Retinal pigment epithelial cell (primary cell): ENCODE measurements at regions not wholly inside any gene's neighbourhood (a gene's known extent, or its start where the extent isn't known, plus 50 kb on each side); places are given as distances from the start of the nearest gene placed in this dataset.

Experiments used
- DNase-seq: peaks from one replicate; pipeline ENCODE4 v3.0.0-alpha.2; 2010; ENCODE audit warnings: low read depth
- H3K4me3 ChIP-seq: 2 replicates; pipeline ENCODE4 v1.5.1; 2011; ENCODE audit warnings: mild to moderate bottlenecking, low read length, control low read depth, moderate library complexity
- TF ChIP-seq, protein P1 (sequence below): conservative IDR thresholded peaks from 2 replicates; pipeline ENCODE4 v1.5.1; 2011; ENCODE audit warnings: low read depth, low read length, control low read depth, inconsistent platforms

DNA sequence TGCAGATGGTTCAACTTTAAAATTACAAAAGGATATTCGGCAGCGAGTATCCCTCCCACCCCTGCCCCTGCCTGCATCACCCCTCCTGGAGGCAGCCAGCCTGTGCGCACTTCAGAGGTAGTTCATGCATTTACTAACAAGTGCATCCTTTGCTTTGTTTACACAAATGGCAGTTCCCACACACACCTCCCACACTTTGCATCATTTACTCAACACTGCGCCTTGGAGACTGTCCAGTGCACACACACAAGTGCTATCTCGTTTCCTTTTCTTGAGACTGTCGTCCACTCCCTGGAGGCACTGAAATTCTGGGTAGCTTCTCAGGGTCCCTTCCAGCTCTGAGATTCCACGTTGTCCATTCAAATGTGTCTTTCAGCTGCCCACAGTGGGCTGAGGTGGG, 53.1 kb upstream of the VSX1 start:
- TF ChIP-seq, protein P1, sequence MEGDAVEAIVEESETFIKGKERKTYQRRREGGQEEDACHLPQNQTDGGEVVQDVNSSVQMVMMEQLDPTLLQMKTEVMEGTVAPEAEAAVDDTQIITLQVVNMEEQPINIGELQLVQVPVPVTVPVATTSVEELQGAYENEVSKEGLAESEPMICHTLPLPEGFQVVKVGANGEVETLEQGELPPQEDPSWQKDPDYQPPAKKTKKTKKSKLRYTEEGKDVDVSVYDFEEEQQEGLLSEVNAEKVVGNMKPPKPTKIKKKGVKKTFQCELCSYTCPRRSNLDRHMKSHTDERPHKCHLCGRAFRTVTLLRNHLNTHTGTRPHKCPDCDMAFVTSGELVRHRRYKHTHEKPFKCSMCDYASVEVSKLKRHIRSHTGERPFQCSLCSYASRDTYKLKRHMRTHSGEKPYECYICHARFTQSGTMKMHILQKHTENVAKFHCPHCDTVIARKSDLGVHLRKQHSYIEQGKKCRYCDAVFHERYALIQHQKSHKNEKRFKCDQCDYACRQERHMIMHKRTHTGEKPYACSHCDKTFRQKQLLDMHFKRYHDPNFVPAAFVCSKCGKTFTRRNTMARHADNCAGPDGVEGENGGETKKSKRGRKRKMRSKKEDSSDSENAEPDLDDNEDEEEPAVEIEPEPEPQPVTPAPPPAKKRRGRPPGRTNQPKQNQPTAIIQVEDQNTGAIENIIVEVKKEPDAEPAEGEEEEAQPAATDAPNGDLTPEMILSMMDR = no peak
- DNase-seq = no peak
- H3K4me3 ChIP-seq = no peak overlapping the region

DNA sequence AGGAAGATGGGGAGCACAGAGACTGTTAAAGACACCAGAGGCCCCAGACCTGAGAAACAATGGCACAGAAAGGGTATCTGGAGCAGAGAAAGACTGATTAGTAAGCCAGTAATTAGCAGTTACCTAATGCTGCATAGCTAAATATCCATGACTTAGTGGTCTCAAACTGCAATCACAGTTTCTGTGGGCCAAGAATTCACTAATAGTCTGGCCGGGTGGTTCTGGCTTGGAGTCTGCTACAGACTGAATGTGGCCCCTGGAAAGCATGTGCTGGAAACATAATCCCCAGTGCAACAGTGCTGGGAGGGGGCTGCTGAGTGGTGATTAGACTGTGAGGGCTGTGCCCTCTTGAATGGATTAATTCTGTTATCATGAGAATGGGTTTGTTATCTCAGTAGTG, 54.1 kb upstream of the VSX1 start:
- TF ChIP-seq, protein P1 = no peak
- no peak for DNase-seq
- H3K4me3 ChIP-seq = no peak overlapping the region

DNA sequence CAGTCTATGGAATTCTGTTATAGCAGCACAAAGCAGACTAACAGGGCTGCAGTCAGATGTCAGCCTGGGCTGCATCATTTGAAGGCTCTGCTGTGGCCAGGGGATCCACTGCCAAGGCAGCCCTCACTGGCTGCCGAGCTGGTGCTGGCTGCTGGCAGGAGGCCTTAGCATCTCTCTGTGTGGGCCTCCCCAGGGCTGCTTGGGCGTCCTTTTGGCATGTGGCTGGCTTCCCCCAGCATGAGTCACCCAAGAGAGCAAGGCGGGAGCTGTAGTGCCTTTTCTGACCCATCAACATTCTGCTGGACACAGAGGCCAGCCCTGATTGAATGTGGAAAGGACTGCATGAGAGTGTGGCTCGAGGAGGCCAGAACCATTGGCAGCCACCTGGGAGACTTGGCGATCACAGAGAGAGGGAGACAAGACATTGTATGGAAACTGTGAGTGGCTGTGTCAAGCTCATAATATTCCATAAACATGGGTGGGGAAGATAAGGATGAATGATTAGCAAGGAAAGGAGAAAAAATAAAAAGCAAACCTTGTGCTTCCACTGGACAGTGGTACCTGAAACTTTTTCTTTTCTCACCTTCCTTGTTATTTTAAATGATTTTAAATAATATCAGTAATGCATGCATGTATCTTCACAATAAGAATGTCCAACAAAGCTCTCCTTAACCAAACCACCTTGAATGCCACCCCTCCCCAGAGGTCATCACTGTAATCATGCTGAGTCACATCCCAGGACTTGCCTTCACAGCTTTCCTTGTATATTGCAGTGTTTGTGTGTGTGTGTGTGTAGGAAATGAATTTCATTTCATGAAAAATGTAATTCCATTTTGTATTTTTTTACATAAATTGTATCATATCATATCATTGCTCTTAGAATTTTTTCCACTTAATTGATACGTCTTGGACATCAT, 55.0 kb upstream of the VSX1 start:
- peak; percentile 49 for DNase-seq
- TF ChIP-seq, protein P1 = no peak
- H3K4me3 ChIP-seq = no peak overlapping the region

DNA sequence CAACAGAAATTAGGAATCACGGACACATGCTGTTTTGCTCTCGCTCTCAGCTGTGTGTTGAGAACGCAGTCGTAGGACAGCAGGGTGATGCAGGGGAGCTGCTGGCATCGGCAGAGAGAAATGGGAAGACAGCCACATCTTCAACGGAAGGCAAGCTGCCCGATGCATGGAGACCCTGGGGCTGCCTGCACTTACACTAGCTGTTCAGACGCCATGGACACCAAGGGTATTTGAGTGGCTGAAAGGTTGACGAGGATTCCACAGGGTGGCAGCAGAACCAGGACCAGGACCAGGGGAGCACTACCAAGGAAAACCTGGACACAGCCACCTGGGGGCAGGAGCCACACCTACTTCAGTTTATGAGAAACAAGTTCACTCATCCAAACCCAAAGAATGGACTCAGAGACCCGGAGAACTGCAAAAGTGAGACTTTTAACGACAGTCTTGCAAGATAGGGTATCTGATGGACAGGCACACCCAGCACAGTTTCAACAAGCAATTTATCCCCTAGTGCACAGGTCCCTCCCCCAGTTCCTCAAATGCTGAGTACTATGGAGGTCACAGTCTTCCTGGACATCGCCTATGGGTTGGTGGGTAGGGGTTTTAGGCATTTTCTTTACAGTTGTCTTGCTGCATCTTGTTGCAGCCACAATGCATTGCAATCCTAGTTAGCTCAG, 56.3 kb upstream of the ENTPD6 start:
- no peak overlapping the region for H3K4me3 ChIP-seq
- TF ChIP-seq, protein P1 = no peak

DNA sequence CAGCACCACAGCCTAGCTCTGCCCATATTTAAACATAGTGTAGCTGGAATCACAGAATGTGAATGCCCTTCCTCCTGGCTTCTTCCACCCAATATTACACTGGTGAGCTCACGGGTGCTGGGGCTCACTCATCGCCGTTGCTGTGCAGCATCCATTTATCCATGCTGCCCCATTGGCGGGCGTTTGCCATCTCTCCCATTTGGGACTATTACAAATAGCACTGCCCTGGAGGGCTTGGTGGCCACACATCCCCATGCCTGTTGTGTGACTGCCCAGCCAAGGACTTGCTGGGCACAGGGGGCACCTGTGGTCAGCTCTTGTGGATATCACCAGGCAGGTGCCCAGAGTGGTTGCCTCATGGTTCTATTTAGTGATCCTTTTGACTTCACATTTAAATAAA, 54.5 kb upstream of the ENTPD6 start:
- TF ChIP-seq, protein P1 = no peak
- no peak overlapping the region for H3K4me3 ChIP-seq
- DNase-seq = no peak

More for the DNA sequence above, 56.3 kb upstream of the ENTPD6 start:
- no peak for DNase-seq

DNA sequence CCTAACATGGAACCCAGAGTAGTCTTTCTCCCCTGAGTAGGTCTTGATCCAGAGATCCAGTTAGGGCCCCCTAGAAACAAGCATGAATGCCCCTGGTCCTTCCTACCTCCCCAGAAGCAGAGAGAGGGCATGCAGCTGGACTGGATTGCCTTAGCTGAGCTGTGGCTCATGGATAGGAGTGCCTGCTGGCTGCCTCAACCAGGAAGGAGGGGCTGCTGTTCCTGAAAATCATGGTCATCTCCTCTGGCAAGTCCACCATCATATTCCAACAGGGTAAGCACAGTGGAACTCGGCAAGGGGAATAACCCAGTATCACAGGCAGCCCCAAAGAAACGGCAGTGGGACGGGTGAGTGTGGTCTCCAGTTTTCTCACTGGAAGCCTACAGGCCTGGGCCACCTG, 53.1 kb upstream of the ENTPD6 start:
- no peak for DNase-seq
- TF ChIP-seq, protein P1 = no peak
- no peak overlapping the region for H3K4me3 ChIP-seq
